SH-SY5Y (cell line): ENCODE measurements at regions not wholly inside any gene's neighbourhood (a gene's known extent, or its start where the extent isn't known, plus 50 kb on each side); places are given as distances from the start of the nearest gene placed in this dataset.

Source experiments
- GATA2 ChIP-seq: IDR thresholded peaks from 2 replicates; pipeline ENCODE4 v1.6.1; 2011; ENCODE audit warnings: mild to moderate bottlenecking, low read depth, low read length
- GATA3 ChIP-seq: IDR thresholded peaks from 2 replicates; pipeline ENCODE4 v1.6.1; 2011; ENCODE audit warnings: low read depth, mild to moderate bottlenecking, low read length, moderate library complexity

GRCh38 chr2:220882507-220882906, 689.6 kb downstream of the EPHA4 start:
- TF ChIP-seq GATA3, result no peak
- TF ChIP-seq GATA2, result no peak

DNA sequence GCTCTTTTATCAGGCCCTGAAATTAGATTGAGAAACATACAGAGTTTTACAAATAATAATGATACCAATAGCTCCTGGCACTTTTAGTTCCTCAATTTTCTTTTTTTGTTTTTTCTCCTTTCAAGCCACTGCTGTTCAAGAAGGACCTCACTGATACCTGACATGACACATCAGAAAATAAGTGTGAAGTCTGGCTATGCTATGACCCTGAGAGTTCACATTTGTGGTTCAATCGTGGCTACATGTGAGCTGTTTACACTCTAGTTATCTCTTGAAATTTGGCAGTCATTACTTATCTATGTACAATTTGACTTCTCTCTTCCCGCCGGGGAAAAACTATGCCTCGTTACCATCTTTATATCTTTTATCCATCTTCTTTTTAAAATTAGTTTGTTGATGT, 686.5 kb downstream of the EPHA4 start:
- no peak for TF ChIP-seq GATA3
- TF ChIP-seq GATA2, result no peak

DNA sequence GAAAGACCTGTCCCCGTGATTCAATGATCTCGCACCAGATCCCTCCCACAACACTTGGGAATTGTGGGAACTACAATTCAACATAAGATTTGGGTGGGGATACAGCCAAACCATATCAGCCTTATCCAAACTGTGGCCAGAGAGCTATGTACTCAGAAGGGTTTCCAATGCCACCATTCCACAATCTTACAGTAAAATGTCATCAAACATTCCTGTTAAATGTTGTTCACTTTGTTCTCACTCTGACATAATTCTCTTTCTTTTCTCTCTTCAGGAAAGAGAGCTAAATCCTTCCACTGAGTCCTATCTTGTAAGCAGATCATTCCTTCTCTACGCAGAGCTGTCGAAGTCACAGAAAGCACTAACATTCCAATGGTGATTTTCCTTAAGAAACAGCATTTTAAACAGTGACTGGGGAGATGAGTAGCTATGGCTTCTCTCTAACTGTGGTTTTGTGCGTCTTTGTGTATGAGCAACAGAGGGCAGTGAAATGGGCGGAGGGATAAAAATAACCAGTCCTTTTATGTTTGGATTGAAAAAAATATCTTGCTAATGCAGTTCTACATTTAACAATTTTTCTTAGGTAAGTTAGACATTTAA, 684.7 kb downstream of the EPHA4 start:
- no peak for TF ChIP-seq GATA2
- TF ChIP-seq GATA3, result no peak

DNA sequence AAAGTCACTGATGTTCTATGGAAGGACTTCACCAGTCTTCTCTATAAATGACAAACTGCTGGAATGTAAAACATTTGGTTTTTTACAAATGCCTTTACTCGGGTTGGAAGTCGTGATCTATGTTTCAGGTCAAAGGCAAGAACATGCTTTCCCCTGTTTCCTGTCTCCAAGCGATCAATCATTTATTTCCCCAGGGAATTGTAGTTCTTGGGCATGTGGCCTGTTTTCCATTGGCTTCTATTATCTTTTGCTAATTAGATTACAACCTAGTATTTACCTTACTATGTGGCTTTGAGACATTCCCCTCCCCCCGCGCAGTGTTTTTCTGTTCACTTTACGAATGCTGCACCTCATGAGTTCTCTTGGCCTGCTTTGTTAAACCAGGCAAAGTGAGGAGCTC, 684.2 kb downstream of the EPHA4 start:
- TF ChIP-seq GATA3 (no peak), GATA2 (no peak)

GRCh38 chr2:220890931-220891330, 681.2 kb downstream of the EPHA4 start:
- TF ChIP-seq GATA2 (no peak), GATA3 (no peak)

DNA sequence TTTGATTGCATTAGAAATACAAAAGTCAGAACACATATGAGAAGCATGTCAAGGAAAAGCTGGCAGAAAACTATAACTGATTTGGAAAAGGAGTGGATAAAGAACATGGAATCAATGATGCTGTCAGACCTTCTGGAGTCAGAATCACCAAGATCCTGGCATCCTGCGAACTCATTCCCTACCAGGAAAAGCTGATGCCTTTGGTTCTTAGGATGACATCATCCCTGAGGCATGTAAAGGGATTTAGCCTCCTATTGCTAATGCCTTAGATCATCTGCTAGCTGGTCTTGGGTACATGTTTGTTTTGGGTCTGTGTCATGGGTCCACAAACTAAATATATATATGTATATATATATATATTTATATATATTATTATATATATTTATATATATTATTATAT, 680.7 kb downstream of the EPHA4 start:
- TF ChIP-seq GATA2 (no peak), GATA3 (no peak)

- TF ChIP-seq GATA3 (no peak), GATA2 (no peak)
Measured at GRCh38 chr2:220892018-220892634, 680.0 kb downstream of the EPHA4 start.

DNA sequence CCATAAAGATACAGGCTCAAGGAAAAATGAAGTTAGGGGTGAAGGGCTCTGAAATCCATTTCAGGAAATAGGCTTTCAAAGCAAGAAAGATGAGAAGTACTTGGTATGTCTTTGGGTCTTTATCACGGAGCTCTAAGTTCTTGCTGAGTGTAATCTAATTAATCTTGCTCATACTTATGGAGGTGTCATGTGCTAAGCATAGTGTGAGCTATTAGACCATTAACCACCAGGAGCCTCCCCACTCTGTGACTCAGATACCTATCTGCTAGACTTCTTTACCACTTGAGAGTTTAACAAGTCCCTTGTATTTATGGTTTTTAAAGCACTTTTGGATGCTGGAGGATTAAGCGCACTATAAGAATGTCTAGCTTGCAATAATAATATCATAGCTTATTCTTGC, 678.7 kb downstream of the EPHA4 start:
- TF ChIP-seq GATA3, result no peak

DNA sequence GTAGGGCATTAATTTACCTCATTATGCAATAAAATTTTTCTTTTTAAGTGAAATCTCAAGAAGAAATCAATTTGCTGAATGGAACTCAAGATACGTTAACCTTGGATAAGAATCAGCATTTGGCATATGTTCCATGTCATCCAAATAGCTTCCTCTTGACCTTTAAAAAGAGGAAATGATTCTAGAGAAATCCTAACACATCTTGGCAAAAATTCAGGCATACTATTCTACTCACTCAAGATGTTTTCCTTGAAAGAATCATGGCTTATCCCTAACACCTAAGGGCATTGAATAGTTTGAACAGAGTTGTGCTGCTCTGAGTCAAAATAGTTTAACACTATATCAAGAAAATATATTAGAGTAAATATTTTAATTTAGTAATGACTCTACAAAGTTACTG, 678.0 kb downstream of the EPHA4 start:
- TF ChIP-seq GATA2 (no peak), GATA3 (no peak)

GRCh38 chr2:220899492-220899891, 672.6 kb downstream of the EPHA4 start:
- TF ChIP-seq GATA3, result no peak
- TF ChIP-seq GATA2, result no peak

DNA sequence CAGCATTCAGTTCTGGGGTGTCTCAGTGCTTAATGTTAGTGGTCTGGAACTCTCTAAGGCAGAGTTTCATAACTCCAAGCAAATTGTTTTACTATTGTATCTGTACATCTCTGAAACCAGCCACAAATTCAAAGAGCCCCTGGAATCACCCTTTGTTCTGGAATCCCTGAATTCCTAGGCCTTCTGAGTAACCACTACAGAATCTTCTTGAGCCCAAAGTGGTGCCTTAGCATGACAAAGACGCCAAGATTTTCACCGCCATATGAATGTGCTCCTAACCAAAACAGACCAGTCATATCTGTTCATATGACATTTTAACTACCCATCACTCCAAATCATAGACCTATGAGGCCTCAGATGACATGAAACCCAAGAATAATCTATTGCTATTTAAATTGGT, 668.1 kb downstream of the EPHA4 start:
- TF ChIP-seq GATA2, result no peak
- no peak for TF ChIP-seq GATA3

GRCh38 chr2:220913384-220913783, 658.7 kb downstream of the EPHA4 start:
- TF ChIP-seq GATA2, result no peak
- TF ChIP-seq GATA3, result no peak

DNA sequence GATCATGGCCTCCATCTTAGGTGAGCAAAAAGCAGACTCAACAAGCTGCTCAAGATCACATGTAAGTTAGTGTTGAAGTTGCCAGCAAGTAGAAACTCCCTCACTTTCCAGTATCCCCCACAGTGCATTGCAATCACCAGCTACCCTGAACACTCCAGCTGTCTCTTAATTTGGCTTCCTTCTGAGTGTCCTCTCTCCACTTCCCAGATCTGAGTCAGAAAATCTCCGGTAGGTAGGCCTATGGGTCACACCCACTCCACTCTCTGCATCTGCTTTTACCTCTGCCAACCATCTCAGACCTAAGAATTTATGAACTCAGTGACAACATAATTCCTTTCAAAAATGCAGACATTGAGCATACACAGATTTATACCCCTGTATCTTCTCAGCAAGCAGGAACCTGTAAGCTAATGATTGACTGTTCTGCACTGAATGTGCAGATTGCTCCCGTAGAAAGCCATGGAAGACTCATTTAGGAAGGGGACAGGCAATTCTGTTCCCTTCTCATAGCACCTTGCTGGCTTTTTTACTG, 656.9 kb downstream of the EPHA4 start:
- TF ChIP-seq GATA2, result no peak
- TF ChIP-seq GATA3, result no peak

- no peak for TF ChIP-seq GATA3
- TF ChIP-seq GATA2, result no peak
Measured at GRCh38 chr2:220916931-220917330, 655.2 kb downstream of the EPHA4 start.

DNA sequence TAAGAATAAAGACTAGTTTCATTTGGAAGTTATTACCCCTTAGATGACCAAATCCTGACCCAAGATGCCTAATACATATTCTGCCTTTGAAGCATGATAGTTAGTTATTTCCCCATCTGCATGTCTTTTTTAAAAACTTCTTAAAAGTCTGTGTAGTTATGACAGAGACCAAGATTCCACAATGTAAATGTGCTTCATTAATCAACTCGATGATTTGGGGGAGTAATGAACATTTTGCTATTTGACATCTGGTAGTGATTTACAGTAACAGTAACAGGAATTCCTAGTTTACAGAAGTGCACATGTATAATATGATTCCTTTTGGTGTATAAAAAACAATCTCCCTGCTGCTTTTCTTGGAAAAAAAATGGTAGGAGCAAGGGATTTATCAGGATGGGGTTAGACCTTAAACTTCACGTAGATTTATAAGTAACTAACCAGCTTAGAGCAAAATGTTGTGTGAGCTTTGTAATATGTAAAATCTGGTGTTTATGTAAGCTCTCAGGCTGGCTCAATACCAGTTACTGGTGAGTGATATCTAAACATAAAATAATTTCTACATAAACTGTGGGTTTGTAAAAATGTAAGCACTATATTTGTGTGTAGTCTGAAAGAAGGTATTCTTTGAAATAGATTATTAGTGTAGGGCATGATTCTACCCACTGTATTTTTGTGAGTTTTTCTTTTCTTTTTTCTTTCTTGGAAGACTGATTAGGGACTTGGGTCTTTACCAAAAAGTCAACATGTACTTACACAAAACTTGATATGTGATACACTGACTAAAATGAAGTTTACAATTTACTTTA, 641.6 kb downstream of the EPHA4 start:
- TF ChIP-seq GATA3 (no peak), GATA2 (no peak)
